GM21390 (cell line): ENCODE measurements at regions not wholly inside any gene's neighbourhood (a gene's known extent, or its start where the extent isn't known, plus 50 kb on each side); places are given as distances from the start of the nearest gene placed in this dataset.
A peak's percentile ranks its signal among the peaks of the same experiment; 100 is the strongest.
"Not testable (repeated sequence)": the region's sequence is repeated elsewhere in the genome, so short reads cannot be mapped to it uniquely, and the experiment has no call there.

ENCODE experiments used
- ATAC-seq: cut with Tn5 transposase; IDR thresholded peaks from one replicate; pipeline ENCODE4 v1.9.1; 2021; ENCODE audit not compliant: unreplicated experiment

GRCh38 chr22:33971561-33971961 lies 51.3 kb upstream of the LARGE1 start:
- ATAC-seq, result no peak

- no peak for ATAC-seq
These were observed 55.6 kb upstream of the LARGE1 start for GRCh38 chr22:33975841-33976240.

GRCh38 chr22:33983558-33983957 lies 63.3 kb upstream of the LARGE1 start:
- no peak for ATAC-seq

- no peak for ATAC-seq
These were observed 63.9 kb upstream of the LARGE1 start for GRCh38 chr22:33984211-33984610.

DNA sequence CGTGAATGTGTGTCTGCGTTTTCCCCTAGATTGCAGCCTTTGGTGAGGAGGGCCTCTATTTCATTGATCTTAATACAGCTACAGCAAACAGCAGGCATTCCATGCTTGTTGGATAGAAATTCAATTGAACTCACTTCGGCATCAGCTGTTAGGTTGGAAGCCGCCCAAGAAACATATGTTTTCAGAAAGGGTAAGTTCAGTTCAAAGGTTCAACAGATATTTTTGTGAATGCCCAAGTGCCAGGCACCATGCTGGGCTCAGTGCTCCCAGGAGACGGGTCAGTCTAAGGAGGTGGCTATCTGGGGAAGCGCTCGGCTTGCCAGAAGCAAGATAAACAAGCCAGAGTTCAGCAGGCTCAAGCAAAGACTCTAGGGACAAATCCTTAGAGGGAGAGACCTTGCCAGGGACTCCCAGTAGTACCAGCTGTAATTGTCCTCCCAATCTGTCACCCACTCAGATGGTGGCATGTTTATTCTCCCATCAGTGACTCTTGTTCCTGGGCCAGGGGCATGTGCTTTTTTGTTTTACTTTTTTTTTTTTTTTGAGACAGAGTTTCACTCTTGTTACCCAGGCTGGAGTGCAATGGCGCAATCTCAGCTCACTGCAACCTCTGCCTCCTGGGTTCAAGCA lies 64.5 kb upstream of the LARGE1 start:
- ATAC-seq, result no peak

DNA sequence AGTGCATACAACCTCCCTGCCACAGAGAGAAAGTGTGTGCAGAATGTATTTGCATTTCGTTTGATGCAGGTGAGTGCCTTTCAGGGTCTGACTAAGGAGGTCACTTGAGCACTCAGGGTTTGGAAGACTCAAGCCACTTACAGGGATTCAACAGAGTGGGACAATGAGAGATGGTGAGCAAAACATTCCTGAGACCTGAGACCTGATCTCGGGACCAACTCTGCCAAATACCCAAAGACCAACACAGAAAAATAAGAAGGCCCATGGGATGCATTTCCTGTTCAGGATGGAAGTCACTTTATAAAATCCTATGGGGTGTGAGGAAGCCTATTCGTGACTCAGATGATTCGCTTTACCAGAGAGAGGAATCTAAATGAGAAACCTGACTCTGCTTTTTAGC lies 65.2 kb upstream of the LARGE1 start:
- no peak for ATAC-seq

- peak; percentile 65 for ATAC-seq
These were observed 66.0 kb upstream of the LARGE1 start for GRCh38 chr22:33986167-33986771.

- ATAC-seq, result no peak
These were observed 66.7 kb upstream of the LARGE1 start for GRCh38 chr22:33986954-33987353.

DNA sequence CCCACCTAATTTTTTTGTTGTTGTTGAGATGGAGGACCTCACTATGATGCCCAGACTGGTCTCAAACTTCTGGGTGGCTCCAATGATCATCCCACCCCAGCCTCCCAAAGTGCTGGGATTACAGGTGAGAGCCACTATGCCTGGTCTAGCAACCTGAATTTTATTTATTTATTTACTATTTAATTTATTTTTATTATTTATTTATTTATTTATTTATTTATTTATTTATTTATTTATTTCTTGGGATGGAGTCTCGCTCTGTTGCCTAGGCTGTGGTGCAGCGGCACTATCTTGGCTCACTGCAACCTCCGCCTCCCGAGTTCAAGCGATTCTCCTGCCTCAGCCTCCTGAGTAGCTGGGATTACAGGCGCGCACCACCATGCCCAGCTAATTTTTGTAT lies 69.0 kb upstream of the LARGE1 start:
- not testable (repeated sequence) for ATAC-seq

DNA sequence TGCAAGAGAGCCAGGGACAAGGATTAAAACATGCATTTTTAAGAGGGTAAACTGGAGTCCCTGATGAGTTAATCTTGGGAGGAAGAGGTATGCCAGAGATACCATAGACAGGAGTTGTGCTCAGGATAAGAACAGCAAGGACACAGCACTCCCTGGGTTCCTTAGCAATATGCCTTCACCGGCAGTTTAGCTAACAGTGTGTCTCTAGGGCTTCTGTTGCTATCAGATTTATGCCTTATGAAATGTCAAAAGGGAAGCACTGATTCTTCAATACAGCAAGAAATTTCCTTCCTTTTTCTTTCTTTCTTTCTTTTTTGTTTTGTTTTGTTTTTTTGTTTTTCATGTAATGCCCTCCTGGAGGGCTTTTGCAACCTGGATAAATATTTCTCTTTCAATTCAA lies 71.3 kb upstream of the LARGE1 start:
- no peak for ATAC-seq

DNA sequence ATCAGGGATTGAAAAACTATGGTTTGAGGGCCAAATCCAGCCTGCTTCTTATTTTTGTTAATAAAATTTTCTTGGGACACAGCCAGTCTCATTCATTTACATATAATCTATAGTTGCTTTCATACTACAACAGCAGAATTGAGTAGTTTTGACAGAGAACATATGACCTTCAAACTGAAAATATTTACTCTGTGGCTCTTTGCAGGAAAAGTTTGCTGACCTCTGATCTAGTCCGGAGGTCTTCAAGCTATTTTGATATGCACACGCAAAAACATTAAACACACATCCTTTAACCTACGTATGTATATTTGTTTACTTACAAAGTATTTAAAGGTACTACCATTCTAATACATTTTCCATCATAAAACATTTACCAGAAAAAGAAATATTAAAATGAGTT lies 76.5 kb upstream of the LARGE1 start:
- ATAC-seq, result no peak

DNA sequence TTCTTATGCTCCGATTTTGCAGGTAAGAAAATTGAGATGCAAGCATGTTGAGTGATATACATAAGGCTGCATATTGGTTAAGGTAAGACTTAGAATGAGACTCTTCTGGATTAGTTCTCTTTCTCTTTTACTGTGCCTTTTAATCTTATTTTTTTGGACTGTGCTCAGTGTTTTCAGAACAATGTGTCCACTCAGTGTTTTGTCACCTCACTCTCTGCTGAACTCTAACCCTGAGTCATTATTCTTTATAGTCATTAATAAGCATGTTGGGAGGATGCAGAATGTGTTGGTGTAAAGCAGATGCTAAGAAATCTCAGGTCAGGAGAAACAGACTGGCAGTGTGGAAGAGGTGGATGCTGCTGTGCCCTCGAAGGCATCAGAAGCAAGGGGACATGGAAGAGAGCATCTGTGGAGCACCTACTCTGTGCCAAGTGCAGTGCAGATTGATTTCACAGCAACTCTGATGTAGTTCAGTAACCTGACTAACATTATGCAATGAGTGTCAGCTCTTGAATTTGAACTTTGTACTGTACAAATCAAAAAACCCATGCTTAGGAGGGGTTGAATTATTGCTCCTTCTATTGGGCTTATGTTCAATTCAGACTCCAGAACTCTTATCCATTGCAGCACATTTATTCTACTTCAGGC lies 80.7 kb upstream of the LARGE1 start:
- no peak for ATAC-seq

DNA sequence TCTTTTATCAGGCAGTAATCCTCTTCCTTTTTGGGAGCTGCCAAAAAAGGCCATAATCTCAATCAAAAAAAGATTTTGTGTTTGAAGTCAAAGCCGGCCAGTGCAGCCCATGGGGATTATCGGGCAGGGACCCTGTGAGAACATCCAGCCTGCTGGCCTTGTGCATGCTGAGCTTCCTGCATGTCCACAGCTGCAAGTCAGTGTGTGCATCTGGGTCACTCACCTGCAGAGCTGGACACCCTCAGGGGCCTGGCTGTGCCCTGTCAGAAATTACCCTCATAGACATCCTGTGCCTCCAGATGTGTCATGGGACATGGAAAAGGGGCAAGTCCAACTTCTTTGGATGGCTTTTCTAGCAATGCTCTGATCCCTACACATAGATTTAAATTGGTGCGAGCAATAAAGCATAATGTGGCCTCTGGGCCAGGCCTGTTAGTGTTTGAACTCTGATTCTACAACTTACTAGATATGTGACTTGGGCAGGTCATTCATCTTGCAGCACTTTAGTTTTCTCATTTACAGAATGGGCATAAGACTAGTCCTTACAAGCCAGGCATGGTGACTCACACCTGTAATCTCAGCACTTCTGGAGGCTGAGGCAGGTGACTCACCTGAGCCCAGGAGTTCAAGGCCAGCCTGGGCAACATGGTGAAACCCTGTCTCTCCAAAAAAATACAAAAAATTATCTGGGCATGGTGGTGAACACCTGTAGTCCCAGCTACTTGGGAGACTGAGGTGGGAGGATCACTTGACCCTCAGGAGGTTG lies 81.6 kb upstream of the LARGE1 start:
- no peak for ATAC-seq

DNA sequence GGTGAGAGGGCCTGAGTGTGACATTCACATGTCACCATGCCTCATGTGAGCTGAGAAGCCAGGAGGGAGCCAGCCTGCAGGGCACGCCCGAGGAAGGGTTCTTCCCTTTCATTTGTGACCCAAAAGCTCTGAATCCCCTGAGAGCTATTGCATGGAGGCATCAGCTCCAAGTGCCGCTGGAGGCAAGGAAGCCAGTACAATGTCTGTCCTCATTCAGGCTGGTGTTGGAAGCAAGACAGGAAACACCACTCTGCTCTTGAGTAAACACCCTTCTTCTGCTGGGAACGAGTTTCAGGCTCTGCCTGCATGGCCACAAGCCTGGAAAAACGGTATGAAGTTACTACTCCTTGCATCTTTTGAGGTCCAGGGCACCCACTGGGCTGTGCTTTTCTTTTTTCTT lies 83.8 kb upstream of the LARGE1 start:
- no peak for ATAC-seq

- ATAC-seq, result no peak
These were observed 90.0 kb upstream of the LARGE1 start for GRCh38 chr22:34010259-34010658.

GRCh38 chr22:34015642-34016041 lies 95.4 kb upstream of the LARGE1 start:
- ATAC-seq, result no peak

- ATAC-seq, result no peak
These were observed 96.9 kb upstream of the LARGE1 start for GRCh38 chr22:34017205-34017604.

DNA sequence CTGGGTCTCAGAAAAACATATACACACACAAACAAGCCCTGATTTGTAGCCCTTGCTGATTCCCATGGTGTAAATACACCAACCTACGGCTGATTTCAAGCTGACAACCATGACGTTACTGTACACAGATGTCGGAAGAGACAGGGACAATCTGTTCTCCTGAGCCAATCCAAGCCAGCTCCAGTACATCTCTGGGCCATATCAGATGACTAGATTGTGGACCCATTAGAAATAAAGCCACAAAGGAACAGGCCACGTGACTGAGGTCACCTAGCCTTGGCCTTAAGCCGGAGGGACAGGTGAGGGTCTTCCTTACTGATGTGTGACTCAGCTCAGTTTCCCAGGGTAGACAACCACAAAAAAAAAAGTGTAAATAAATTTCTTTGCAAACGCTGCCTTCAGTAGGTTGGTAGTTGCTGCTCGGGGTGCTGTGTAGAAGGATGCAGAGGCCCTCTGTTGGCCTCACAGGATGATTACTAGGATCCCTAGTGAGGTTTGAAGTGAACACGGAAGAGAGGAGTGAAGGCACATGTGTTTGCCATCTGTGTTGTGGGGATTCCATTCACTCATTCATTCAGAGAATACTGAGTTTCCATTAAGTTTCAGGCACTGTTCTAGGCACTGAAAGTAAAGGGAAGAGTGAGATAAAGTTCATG lies 99.0 kb upstream of the LARGE1 start:
- no peak for ATAC-seq

GRCh38 chr22:34035209-34035608 lies 114.9 kb upstream of the LARGE1 start:
- no peak for ATAC-seq

- ATAC-seq, result no peak
These were observed 116.7 kb upstream of the LARGE1 start for GRCh38 chr22:34036931-34037330.

DNA sequence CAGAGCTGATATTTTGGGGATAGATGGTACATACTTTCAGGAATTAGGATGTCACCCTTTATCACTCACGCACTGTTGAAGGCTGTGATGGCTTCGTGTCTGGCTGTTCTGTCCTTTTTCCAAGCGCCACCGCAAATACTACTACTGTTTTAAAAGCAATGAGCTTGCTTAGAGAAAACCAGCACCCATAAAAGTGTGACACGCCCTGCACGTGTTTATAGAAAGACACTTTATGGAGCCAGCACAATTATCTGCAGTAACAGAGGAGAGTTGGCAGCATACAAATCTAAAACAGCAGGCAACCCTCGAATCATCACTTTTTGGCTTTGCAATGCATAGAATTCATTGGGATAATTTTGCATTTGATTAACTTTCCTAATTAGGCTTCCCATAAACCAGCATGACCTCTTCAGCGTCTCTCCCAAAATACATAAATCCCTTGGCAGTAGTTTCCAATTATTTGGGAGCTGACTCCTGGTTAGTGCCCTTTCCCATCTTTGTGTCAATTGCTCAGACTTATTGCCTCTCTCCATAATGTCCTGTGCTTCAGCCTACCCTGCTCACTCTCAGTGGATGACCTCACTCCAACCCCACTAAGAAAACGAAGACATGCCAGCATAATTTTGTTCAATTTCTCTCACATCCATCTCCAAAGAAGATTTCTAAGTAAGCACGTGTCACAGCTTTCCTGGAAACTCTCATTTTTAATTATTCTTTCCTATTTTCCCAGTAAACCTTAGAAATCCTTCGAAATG lies 118.7 kb upstream of the LARGE1 start:
- no peak for ATAC-seq
